GM19023 (cell line): ENCODE measurements at regions not wholly inside any gene's neighbourhood (a gene's known extent, or its start where the extent isn't known, plus 50 kb on each side); places are given as distances from the start of the nearest gene placed in this dataset.
"Not testable (repeated sequence)": the region's sequence is repeated elsewhere in the genome, so short reads cannot be mapped to it uniquely, and the experiment has no call there.

Source experiments
- ATAC-seq: cut with Tn5 transposase; IDR thresholded peaks from one replicate; pipeline ENCODE4 v1.9.1; 2021; ENCODE audit warnings: mild to moderate bottlenecking, moderate library complexity; ENCODE audit not compliant: unreplicated experiment

- ATAC-seq: no peak
Measured at GRCh38 chr14:59036134-59036533, 152.3 kb upstream of the DAAM1 start.

DNA sequence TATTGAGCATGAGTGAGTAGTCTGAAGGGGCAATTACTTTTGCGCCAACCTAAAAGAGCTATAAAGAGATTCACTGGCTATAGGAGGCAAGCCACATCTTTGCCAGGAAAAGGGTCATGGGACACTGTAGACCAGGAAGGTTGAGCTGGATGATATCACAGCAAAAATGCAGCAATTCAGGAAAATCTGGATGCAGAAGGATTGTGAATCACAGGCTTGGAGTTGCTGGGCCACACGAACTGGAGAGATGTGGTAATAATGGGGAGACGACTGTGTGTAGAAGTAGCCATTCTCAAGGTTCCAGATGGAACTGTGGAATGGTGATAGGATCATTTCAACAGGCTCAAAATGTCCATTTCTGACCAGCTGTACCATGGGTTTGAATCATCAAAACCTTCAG, 151.4 kb upstream of the DAAM1 start:
- no peak for ATAC-seq

DNA sequence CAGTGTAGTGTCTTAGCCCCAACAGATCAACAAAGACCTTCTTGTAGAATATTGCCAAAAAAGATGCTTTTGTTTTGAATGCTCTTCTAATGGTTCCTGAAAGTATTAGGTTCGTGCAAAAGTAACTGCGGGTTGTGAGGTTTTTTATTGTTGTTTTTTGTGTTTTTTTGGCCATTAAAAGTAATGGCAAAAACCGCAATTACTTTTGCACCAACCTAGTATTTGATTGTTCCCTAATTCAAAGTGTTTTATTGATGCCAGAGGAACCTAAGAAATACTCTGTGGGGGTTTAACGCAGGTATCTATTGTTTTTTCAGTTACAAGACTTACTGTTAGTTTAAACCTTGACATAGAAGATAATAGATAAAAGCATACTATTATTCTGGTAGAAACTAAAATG, 150.8 kb upstream of the DAAM1 start:
- ATAC-seq: no peak

- ATAC-seq: no peak
Measured at GRCh38 chr14:59038746-59039145, 149.7 kb upstream of the DAAM1 start.

DNA sequence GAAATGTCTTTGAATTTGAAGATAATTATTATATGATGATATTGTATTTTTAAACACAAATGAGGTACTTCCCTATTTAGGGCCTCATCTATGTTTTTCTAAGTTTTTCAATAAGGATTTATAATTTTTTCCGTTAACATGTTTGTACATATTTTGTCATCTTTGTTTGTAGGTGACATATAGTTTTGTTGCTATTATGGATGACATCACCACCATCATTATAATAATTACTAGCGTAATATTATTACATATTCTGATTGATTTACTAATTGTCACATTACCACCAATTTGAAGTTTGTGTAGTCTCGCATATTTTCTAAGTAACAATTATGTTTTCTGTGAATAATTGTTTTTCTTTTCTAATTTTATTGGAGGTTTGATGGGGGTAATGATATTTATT, 147.2 kb upstream of the DAAM1 start:
- ATAC-seq: no peak

GRCh38 chr14:59044707-59045106, 143.8 kb upstream of the DAAM1 start:
- no peak for ATAC-seq

DNA sequence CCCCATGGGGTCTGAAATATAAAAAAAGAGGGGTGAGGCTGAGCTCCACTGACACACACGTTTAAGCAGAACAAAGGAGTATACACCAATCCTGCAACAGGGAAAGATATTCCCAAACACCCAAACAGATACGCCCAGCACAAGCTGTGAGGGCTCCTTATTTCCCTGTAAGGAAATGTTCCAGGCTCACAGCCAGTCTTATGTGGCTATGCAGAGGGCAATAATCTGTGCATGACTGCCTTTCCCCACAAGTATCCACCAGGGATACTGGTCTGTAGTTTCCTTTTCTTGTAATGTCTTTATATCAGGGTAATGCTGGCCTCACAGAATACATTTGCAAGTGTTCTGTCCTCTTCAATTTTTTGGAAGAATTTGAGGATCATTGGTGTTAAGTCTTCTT, 141.7 kb upstream of the DAAM1 start:
- no peak for ATAC-seq

- ATAC-seq: no peak
Measured at GRCh38 chr14:59055006-59055405, 133.5 kb upstream of the DAAM1 start.

GRCh38 chr14:59055439-59056045, 132.9 kb upstream of the DAAM1 start:
- no peak for ATAC-seq

DNA sequence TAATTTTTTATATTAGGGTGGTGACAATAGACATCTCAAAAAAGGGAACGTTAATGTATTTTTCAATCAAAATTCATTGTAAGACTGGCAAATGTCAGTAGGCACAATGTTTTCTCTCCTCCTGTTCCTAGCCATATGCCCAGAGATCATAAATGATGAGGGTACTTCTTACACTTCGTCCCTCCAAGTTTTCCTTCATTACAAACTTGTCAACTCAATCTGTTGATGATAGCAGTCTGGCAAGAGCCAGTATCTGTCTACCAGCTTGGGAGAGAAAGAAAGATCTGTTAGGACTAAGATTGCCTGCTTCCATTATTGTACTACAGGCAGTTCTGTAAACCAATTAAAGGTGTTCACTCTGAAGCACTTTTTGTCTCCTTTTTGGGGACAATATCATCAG, 130.9 kb upstream of the DAAM1 start:
- ATAC-seq: no peak

GRCh38 chr14:59058776-59059175, 129.7 kb upstream of the DAAM1 start:
- ATAC-seq: not testable (repeated sequence)

DNA sequence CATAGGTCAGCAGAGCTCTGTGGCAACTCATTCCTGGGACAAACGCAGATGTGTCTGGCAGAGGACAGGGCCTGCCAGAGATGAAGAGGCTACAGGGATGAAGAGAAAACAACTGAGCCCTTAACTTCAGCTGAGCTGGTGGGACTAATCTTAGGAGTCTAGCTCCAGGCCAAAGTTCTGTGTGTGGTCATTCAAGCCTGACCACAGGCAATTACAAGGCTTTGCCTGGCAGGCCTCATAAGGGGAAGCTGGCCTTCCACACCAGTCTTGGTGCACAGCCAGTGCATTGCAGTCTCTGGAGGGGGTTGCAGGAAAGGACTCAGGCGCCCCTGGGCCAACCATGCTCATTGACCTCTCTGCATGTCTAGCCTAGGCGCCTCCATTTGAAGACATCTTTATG, 127.6 kb upstream of the DAAM1 start:
- ATAC-seq: no peak

GRCh38 chr14:59061292-59061691, 127.2 kb upstream of the DAAM1 start:
- no peak for ATAC-seq

- ATAC-seq: no peak
Measured at GRCh38 chr14:59063259-59063658, 125.2 kb upstream of the DAAM1 start.

- no peak for ATAC-seq
Measured at GRCh38 chr14:59067127-59067894, 121.2 kb upstream of the DAAM1 start.

DNA sequence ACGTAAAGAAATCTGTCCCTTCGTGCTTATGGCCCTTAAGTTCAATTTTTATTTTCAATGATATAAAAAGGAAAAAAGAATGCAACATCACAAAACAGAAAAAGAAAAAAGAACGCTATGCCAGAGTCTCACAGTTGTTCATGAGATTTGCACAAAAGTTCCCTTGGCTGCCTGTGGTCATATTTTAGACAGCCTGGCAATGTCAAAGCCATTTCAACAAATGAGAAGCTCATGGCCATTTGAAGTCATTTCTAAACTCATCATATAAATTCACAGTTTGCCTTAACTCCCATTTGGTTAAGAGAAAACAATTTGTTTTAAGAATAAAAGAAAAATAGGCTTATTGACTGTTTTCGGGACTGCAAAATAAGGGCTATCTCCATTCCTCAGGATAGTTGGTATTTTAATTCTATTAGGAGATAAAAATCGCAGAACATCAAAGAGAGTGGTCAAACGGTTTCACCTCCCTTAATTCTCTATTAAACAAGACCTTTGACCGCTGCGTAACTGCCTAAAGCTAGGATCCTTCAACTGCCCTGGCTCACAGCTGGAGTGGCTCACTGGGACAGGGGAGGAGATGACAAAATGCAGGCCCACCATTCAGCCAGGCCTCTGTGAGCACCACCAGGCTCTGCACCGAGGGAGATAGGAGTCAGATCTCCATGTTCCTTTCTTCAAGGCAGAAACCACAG, 119.2 kb upstream of the DAAM1 start:
- no peak for ATAC-seq

- no peak for ATAC-seq
Measured at GRCh38 chr14:59075506-59075905, 113.0 kb upstream of the DAAM1 start.

DNA sequence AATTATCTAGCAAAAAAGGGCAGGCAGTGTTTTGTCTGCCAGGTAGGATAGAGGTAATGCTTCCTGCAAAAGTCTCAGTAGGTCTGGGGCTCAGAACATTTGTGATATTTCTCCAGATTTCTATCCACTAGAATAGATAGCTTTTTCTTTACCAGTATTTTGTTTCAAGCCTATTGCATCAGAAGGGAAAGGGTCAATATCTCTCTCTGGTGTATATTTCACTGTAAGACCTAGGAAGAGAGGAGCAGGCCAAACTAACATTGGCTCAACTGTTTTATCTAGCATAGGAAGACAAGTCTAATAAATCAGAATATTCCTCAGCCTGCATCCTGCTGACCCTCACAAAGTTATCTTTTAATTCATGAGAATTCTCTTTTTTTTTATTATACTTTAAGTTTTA, 106.7 kb upstream of the DAAM1 start:
- no peak for ATAC-seq

DNA sequence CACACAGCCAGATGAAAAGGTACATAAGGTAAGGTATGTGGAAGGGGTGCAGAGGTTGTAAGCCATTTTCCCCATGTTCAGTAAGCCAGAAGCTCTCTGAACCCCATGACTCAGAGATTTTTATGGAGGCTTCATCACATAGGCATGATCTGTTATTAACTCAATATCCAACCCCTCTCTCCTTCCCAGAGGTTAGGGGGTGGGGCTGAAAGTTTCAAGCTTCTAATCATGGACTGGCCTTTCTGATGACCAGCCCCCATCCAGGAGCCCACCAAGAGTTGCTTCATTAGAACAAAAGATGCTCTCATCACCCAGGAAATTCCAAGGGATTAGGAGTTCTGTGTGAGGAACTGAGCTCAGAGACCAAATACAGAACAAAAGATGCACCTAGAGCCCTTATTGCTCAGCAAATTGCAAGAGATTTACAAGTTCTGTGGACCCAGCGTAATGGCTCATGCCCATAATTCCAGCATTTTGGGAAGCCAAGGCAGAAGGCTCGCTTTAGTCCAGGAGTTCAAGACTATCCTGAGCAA, 103.2 kb upstream of the DAAM1 start:
- no peak for ATAC-seq

- no peak for ATAC-seq
Measured at GRCh38 chr14:59086241-59086882, 102.1 kb upstream of the DAAM1 start.

DNA sequence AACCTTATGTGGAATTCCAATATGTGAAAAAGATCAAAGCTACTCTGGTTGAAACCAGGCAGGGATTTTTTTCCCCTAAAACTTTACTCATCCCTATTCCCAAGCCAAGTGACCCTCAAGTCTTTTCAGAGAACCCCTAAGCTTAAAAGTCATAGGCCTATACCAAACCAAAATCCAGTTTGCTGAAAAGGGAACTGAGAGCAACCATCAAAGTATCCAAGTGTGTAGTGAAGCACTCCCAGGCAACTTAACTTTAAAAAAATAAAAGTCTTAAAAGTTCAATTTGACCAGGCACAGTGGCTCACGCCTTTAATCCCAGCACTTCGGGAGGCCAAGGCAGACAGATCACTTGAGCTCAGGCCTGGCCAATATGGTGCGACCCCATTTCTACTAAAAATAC, 101.2 kb upstream of the DAAM1 start:
- ATAC-seq: no peak
